HK-2 (cell line): ENCODE measurements at regions not wholly inside any gene's neighbourhood (a gene's known extent, or its start where the extent isn't known, plus 50 kb on each side); places are given as distances from the start of the nearest gene placed in this dataset.
"Not testable (repeated sequence)": the region's sequence is repeated elsewhere in the genome, so short reads cannot be mapped to it uniquely, and the experiment has no call there.

Experiments
- DNase-seq: peaks from one replicate; pipeline ENCODE4 v3.0.0-alpha.2; 2018; ENCODE audit not compliant: unreplicated experiment

GRCh38 chr12:78269620-78270019, 438.9 kb downstream of the NAV3 start:
- DNase-seq: no peak

DNA sequence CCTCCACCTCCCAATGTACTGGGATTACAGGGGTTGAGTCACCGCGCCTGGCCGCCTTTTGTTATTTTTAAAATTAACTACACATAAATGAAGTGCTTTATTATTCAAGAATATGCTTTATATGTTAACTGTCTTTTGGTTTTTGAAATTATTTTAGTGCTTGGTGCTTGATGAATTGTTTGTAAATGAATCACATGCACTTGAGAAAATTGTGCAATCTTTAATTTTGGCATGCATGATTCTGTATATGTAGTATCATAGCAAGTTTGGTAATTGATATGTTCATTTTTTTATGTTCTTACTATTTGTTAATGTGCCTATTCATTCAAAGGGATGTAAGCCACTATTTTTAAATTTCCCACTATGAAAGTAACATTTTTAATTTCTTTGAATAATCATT, 440.9 kb downstream of the NAV3 start:
- no peak for DNase-seq

DNA sequence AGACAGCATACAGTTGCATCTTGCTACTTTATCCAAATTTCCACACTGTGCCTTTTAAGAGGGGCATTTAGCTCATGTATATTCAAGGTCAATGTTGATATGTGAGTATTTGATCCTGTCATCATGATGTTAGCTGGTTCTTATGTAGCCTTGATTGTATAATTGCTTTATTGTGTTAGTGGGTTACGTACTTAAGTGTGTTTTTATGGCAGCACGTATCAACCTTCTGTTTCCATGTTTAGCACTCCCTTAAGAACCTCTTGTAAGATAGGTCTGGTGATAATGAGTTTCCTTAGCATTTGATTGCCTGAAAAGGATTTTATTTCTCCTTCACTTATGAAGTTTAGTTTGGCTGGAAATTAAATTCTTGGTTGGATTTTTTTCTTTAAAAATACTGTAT, 445.2 kb downstream of the NAV3 start:
- no peak for DNase-seq

DNA sequence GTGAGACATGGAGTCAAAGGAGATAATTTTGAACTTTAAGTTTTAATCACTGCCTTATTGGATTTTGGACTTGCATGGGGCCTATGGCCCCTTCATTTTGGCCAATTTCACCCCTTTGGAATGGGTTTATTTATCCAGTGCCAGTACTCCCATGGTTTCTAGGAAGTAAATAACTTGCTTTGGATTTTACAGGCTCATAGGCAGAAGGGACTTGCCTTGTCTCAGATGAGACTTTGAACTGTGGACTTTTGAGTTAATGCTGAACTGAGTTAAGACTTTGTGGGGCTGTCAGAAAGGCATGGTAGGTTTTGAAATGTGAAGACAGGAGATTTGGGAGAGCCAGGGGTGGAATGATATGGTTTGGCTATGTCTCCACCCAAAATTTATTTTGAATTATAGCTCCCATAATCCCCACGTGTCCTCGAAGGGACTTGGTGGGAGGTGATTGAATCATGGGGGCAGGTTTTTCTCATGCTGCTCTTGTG, 448.1 kb downstream of the NAV3 start:
- DNase-seq: no peak

GRCh38 chr12:78279567-78279966, 448.9 kb downstream of the NAV3 start:
- no peak for DNase-seq

DNA sequence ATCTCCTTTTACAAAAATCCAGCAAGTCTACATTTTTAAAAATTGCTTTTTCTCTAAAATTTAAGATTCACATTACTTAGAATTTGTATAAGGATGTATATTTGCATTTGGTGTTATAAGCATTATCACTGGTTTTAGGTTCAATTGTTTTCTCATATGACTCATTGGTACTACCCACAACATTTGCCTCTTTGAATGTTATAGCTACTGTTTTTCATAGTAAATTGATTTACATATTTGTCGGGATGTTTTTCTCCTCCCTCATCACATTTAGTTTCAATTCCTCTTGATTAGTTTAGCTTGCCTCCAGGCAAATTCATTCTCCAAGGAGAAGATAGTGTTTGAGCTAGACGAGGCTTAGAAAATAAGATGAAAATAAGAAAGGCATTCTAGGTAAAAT, 450.4 kb downstream of the NAV3 start:
- DNase-seq: not testable (repeated sequence)

GRCh38 chr12:78284417-78284816, 453.7 kb downstream of the NAV3 start:
- no peak for DNase-seq

GRCh38 chr12:78290606-78291345, 460.1 kb downstream of the NAV3 start:
- DNase-seq: no peak

DNA sequence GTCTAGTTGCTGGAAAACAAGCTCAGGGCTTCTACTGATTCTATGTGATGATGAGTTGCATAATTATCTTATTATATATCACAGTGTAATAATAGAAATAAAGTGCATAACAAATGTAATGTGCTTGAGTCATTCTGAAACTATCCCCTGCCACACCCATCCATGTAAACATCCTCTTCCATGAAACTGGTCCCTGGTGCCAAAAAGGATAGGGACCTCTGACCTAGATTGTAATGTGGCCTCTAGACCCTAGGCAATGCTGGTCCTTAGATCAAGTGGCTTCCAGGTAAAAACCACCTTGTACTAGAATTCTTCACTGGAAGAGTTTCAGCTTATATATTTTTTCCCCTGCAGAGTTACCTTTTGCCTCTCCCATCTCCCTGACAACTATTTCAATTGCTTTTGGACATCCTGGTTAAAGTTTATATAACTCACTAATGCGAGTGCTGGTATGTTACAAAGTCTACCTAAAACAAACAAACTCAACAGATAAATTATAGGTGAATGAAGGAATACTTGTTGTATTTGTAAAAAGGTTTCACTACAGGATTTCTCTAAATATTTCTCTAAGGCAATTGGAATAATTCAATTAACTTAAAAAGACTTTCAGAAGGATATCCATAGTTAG, 462.5 kb downstream of the NAV3 start:
- DNase-seq: no peak

GRCh38 chr12:78301282-78301681, 470.6 kb downstream of the NAV3 start:
- DNase-seq: not testable (repeated sequence)

GRCh38 chr12:78305808-78306207, 475.1 kb downstream of the NAV3 start:
- DNase-seq: no peak

DNA sequence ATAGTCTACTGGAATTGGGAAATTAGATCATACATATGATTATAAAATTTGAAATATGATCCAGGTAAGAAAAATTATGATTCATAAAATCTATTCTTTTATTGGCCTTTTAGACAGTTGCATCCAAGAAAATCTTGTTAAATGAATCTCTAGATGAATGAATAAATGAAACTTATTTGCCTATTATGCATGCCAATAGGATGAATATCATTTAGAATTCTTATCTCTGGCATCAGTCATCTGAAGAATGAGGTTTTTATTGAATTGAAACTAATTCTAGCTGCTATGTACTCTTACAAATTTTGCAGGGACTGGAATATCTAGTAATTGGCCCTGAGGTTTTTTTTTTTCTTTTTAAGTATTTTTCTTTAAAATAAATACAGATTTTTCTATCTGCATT, 475.5 kb downstream of the NAV3 start:
- no peak for DNase-seq

- DNase-seq: no peak
These were observed 478.0 kb downstream of the NAV3 start for GRCh38 chr12:78308701-78309100.

DNA sequence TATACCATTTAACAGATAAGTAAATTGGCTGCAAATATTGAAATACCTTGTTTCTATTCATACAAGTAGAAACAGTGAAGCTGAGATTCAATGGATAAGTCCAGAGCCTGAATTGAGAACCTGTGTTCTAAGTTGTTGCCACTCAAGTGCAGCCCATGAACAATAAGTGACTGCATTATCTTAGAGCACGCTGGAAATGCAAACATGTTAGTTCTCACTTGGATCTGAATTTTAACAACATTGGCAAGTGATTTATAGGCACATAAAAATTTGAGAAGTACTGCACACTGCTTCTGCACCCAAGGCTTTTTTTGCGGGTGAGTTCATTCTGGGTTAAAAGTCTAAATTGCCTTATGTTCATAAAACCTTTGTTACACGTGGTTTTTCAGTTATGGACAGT, 484.3 kb downstream of the NAV3 start:
- no peak for DNase-seq

- no peak for DNase-seq
These were observed 485.4 kb downstream of the NAV3 start for GRCh38 chr12:78316136-78316535.

- no peak for DNase-seq
These were observed 486.2 kb downstream of the NAV3 start for GRCh38 chr12:78316631-78317468.

GRCh38 chr12:78321696-78322095, 491.0 kb downstream of the NAV3 start:
- DNase-seq: no peak

DNA sequence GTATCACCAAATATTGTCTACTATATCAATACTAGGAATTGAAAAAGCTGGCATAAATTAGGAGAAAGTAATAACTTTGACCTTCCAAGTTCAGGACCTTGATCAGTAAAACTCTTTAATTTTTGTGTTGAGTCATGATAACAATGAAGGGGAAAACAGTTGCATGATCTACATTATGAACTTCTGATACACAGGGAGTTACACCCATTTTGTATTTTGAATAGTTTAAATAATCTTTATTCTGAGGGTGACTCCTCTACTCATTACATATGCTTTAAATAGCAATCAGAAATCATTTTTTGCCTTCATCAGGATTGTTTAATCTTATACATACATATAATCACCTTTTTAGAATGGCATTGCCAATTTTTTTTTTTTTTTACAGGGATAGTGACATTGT, 492.5 kb downstream of the NAV3 start:
- DNase-seq: no peak

- no peak for DNase-seq
These were observed 493.5 kb downstream of the NAV3 start for GRCh38 chr12:78324234-78324633.

GRCh38 chr12:78328524-78328923, 497.8 kb downstream of the NAV3 start:
- DNase-seq: no peak

DNA sequence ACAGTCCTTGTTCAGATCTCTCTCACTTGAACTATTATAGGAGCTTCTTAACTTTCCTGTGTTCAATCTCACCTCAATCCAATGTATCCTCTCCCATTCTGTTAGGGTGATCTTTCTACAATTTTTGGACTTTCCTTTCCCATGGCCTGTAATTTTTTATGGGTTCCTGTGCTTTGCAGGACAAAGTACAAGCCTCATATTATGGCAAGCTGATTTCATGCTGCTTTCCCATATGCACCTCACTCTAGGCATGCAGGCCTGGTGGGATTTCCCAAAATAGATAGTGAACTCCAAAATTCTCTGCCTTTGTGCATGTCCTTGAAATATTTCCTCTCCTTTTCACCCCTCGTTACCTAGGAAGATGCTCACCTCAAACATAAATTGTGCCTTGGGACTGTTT, 499.4 kb downstream of the NAV3 start:
- DNase-seq: no peak

DNA sequence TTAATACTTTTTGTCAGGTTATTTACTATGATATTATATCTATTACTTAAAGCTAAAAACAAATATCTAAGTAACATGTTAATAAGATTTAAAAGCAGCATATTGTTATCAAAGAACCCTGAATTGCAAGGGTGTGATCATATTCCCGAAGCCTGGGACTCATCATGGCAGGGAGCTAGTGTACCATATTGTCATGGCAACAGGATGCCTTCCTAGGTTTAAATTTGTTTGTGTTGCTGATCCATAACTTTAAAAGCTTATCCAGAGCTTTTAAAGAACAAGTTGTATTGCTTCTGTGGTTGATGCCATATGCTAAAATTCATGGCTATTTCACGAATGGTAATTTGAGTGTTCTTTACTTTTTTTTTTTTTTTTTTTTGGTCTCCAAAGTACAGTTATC, 500.5 kb downstream of the NAV3 start:
- no peak for DNase-seq

DNA sequence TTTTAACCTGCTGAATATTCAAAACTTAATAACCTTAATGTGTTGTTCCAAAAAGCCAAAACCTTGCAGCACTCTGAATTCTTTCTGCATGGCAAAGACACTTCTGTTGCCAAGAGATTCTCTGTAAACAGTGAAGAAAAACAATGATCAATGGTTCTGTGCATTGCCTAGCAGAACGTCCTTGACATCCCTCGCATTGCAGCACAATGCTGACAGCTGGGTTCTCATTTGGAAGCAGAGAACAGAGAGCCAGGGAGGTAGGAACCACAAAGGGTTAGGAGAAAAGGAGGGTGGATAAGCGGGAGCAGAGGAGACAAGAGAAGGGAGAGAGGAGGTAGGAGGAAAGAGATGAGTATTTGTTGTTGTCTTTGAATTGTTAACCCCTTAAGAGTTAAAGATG, 501.1 kb downstream of the NAV3 start:
- DNase-seq: no peak
